Lower lobe of right lung (tissue), 2 donors: ENCODE measurements at regions not wholly inside any gene's neighbourhood (a gene's known extent, or its start where the extent isn't known, plus 50 kb on each side); places are given as distances from the start of the nearest gene placed in this dataset.
"Not testable (repeated sequence)": the region's sequence is repeated elsewhere in the genome, so short reads cannot be mapped to it uniquely, and the experiment has no call there.

Experiments used
- ATAC-seq, 2 donors: fragments of 200-7000 bp; cut with Tn5 transposase; one replicate each; pipeline ENCODE4 v1.9.1; 2020 to 2022; ENCODE audit warnings: mild to moderate bottlenecking in 2 of 2, moderate library complexity in 2 of 2
- DNase-seq: peaks from one replicate; pipeline ENCODE4 v3.0.0-alpha.2; 2020
- H3K27ac ChIP-seq: fragments of 200-600 bp; one replicate; pipeline ENCODE4 v1.8.0; 2022
- H3K27me3 ChIP-seq: fragments of 200-600 bp; one replicate; pipeline ENCODE4 v1.8.0; 2022; ENCODE audit warnings: low read depth
- H3K36me3 ChIP-seq: fragments of 200-600 bp; one replicate; pipeline ENCODE4 v1.8.0; 2022; ENCODE audit warnings: mild to moderate bottlenecking
- H3K4me1 ChIP-seq: fragments of 200-600 bp; one replicate; pipeline ENCODE4 v1.8.0; 2022
- H3K4me3 ChIP-seq: fragments of 200-600 bp; one replicate; pipeline ENCODE4 v1.8.0; 2022; ENCODE audit warnings: mild to moderate bottlenecking
- H3K9me3 ChIP-seq: fragments of 200-600 bp; one replicate; pipeline ENCODE4 v1.8.0; 2022
- intact Hi-C: fragments of 100-400 bp; cut with DNase I; formaldehyde crosslinking; loops from one replicate; pipeline ENCODE4 v1.11.0; 2022
- TF ChIP-seq, protein P1 (sequence below): fragments of 200-600 bp; IDR thresholded peaks from one replicate; pipeline ENCODE4 v1.8.0; 2022; ENCODE audit warnings: antibody characterized with exemption, mild to moderate bottlenecking
- donor health status: DM: no; HTN: yes; CAD: no; lungs with severe emphysema.

DNA sequence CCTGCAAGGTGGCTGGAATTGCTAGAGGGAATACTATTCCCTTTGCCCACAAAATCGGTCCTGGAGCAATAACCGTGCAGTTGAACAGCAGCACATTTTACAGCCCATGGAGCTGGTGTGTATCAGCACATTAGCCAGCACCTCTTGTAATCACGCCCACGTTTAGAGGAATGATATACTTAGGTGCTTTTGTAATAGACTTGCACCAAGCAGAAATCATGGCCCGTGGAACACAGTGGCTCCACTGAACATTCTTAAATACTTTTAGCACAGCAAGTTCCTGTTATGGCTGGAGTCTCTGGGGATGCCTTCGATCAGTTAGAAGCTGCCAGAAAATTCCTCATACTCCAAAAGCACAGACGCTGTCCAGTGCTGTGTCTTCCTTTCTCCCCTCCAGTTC, 218.1 kb upstream of the FAM78B start:
- Histone ChIP-seq H3K9me3 (no peaks in the 10 kb centered on the region), H3K27ac (no peak overlapping the region), H3K36me3 (no peaks in the 10 kb centered on the region), H3K27me3 (no peaks in the 10 kb centered on the region), H3K4me3 (no peak overlapping the region), H3K4me1 (no peaks in the 10 kb centered on the region)
- DNase-seq = no peak
- no peak for ATAC-seq
- TF ChIP-seq, protein P1, sequence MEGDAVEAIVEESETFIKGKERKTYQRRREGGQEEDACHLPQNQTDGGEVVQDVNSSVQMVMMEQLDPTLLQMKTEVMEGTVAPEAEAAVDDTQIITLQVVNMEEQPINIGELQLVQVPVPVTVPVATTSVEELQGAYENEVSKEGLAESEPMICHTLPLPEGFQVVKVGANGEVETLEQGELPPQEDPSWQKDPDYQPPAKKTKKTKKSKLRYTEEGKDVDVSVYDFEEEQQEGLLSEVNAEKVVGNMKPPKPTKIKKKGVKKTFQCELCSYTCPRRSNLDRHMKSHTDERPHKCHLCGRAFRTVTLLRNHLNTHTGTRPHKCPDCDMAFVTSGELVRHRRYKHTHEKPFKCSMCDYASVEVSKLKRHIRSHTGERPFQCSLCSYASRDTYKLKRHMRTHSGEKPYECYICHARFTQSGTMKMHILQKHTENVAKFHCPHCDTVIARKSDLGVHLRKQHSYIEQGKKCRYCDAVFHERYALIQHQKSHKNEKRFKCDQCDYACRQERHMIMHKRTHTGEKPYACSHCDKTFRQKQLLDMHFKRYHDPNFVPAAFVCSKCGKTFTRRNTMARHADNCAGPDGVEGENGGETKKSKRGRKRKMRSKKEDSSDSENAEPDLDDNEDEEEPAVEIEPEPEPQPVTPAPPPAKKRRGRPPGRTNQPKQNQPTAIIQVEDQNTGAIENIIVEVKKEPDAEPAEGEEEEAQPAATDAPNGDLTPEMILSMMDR = no peak
- intact Hi-C loops = no loop called here

DNA sequence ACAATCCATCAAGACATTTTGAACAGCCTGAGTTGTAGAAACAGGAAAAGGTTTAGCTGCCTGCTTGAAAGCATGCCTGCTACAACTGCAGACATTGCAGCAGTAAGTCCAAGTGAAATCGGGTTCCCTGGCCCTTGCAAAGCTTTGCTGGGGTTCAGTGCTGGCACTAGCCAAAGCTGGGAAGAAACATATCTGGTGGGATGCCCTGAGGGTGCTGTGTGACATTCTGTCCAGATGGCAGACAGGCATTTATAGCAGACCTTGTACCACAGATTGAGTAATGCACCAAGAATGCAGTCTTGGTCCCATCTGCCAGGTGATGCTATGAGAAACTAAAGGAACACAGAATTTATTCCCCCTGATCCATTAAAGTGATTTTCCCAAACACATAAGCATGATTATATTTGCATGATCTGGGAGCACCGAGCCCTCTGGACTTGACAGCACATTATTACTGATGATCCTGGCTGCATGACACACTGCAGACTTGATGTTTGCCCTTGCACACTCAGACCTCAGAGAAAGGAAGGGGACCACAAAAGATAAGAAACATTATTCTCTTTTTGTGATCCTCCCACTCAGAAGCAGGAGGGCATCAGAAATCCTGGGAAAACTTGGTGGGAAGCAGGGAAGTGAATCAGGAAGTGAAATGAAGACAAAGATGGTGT, 223.7 kb upstream of the FAM78B start:
- ATAC-seq (no peak), DNase-seq (no peak)
- TF ChIP-seq, protein P1 = no peak
- H3K27ac ChIP-seq = no peak overlapping the region
- intact Hi-C loops = no loop called here
- H3K4me3 ChIP-seq = no peak overlapping the region
- H3K4me1 ChIP-seq = no peaks in the 10 kb centered on the region
- H3K36me3 ChIP-seq = no peaks in the 10 kb centered on the region
- no peaks in the 10 kb centered on the region for H3K27me3 ChIP-seq
- H3K9me3 ChIP-seq = no peaks in the 10 kb centered on the region

DNA sequence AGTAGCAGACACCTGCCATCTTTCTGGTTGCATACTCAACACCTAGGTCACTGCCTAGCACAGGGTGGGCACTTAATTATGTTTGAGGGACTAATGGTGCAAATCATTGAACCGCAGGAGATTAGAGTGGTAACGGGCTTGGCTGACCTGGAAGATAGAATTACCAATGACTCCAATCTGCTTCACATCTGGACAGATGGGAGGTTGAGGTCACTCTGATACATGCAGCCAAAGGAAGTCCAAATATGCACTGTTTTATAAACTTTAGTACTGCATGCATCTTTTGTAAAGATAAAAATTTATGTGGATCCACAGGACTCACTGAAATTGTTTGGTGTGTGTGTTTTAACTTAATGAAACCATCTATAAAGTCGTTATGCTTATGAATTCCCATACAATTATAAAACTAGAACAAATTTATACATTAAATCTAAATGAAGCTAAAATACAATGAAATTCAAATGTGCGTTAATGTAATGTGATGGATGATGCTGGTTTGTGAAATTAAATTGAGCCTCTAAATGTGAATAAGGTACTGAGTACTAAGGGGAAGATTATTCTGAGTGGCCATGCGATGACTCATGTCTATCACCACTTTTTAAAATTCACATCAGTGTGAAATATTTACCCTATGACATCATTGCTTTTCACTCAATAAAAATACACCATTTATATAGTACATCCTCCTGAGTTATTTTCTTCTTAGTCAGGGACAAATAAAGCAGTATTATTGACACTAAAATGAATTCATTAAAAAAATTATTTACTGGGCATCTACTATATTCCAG, 224.7 kb upstream of the FAM78B start:
- DNase-seq (no peak), ATAC-seq (no peak)
- Histone ChIP-seq H3K27ac (no peak overlapping the region), H3K4me3 (no peak overlapping the region), H3K9me3 (no peaks in the 10 kb centered on the region), H3K4me1 (no peaks in the 10 kb centered on the region), H3K36me3 (no peaks in the 10 kb centered on the region), H3K27me3 (no peaks in the 10 kb centered on the region)
- TF ChIP-seq, protein P1 = no peak
- intact Hi-C loops = no loop called here

DNA sequence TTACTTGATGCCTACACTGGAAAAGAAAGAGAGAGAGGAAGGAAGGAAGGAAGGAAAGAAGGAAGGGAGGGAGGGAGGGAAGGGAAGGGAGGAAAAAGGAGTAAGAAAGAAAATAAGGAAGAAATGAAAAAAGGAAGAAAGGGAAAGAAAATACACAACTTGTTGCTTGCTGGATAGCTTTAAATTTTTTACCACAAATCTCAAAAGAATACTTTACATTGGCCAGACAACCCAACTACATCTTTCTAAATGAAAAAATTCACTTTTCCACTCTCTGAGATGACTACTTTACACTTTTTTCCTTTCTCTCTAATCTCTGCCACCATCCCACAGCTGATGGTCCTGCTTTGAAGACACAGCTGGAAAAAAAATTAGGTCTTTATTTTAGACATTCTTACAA, 228.9 kb upstream of the FAM78B start:
- intact Hi-C loops = no loop called here
- TF ChIP-seq, protein P1 = no peak
- no peaks in the 10 kb centered on the region for H3K27me3 ChIP-seq
- DNase-seq (no peak), ATAC-seq (no peak)
- H3K4me1 ChIP-seq = no peaks in the 10 kb centered on the region
- H3K27ac ChIP-seq = no peak overlapping the region
- no peaks in the 10 kb centered on the region for H3K9me3 ChIP-seq
- no peaks in the 10 kb centered on the region for H3K36me3 ChIP-seq
- no peak overlapping the region for H3K4me3 ChIP-seq

DNA sequence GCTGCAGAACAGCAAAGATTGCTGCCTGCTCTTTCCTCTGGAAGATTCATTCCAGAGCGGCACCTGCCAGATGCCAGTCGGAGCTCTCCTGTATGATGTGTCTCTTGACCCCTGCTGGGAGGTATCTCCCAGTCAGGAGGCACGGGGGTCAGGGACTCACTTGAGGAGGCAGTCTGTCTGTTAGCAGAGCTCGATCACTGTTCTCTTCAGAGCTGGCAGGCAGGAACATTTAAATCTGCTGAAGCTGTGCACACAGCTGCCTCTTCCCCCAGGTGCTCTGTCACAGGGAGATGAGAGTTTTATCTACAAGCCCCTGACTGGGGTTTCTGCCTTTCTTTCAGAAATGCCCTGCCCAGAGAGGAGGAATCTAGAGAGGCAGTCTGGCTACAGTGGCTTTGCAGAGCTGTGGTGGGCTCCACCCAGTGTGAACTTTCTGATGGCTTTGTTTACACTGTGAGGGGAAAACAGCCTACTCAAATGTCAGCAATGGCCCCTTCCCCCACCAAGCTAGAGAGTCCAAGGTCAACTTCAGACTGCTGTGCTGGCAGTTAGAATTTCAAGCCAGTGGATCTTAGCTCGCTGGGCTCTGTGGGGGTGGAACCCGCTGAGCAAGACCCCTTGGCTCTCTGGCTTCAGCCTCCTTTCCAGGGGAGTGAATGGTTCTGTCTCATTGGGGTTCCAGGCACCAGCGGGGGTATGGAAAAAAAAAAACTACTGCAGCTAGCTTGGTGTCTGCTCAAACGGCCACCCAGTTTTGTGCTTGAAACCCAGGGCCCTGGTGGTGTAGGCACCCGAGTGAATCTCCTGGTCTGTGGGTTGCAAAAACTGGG, 242.7 kb upstream of the FAM78B start:
- H3K27ac ChIP-seq, ATAC-seq, H3K36me3 ChIP-seq, DNase-seq, intact Hi-C loops, H3K9me3 ChIP-seq, H3K4me3 ChIP-seq, H3K27me3 ChIP-seq, H3K4me1 ChIP-seq: not testable (repeated sequence)

DNA sequence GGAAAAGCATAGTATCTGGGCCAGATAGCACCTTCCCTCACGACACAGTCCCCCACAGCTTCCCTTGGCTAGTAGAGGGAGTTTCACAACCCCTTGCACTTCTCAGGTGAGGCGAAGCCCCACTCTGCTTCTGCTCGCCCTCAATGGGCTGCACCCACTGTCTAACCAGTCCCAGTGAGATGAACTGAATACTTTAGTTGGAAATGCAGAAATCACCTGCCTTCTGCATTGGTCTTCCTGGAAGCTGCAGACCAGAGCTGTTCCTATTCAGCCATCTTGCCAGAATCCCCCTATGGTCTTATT, 243.2 kb upstream of the FAM78B start:
- Histone ChIP-seq H3K27me3 (no peaks in the 10 kb centered on the region), H3K36me3 (no peaks in the 10 kb centered on the region), H3K4me1 (no peaks in the 10 kb centered on the region), H3K27ac (no peak overlapping the region), H3K4me3 (no peak overlapping the region), H3K9me3 (peaks cover 7% of the 10 kb centered on the region)
- no peak for ATAC-seq
- intact Hi-C loops = no loop called here
- TF ChIP-seq, protein P1 = no peak
- DNase-seq = no peak

DNA sequence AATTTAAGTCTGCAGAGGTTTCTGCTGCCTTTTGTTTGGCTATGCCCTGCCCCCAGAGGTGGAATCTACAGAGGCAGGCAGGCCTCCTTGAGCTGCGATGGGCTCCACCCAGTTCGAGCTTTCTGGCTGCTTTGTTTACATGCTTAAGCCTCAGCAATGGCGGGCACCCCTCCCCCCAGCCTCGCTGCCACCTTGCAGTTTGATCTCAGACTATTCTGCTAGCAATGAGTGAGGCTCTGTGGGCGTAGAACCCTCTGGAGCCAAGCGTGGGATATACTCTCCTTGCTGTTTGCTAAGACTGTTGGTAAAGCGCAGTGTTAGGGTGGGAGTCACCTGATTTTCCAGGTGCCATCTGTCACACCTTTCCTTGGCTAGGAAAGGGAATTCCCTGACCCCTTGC, 250.0 kb upstream of the FAM78B start:
- intact Hi-C loops, ATAC-seq, H3K9me3 ChIP-seq, H3K27ac ChIP-seq, H3K4me3 ChIP-seq, H3K27me3 ChIP-seq, DNase-seq, H3K36me3 ChIP-seq, H3K4me1 ChIP-seq: not testable (repeated sequence)
